ENCODE measurements at regions not wholly inside any gene's neighbourhood (a gene's known extent, or its start where the extent isn't known, plus 50 kb on each side); places are given as distances from the start of the nearest gene placed in this dataset.

DNA sequence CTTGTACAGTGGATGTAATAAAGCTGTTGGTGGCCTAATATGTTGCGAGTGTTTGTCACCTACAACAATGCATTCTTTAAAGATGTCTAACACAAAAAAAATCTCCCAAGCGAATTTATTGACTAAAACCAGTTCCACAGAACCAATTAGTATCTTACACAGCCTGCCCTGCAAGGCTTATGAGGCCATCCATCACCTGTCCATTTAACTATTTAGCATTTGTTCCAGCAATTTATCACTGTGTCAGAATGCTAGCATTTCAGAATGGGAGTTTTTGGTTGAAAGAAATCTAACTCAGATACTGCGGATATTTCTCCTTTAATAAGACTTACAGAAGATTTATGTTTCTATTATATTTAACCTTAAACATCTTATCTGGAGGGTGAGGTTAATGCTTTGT, 831.1 kb upstream of the PRMT6 start:
- TF ChIP-seq, protein P1, sequence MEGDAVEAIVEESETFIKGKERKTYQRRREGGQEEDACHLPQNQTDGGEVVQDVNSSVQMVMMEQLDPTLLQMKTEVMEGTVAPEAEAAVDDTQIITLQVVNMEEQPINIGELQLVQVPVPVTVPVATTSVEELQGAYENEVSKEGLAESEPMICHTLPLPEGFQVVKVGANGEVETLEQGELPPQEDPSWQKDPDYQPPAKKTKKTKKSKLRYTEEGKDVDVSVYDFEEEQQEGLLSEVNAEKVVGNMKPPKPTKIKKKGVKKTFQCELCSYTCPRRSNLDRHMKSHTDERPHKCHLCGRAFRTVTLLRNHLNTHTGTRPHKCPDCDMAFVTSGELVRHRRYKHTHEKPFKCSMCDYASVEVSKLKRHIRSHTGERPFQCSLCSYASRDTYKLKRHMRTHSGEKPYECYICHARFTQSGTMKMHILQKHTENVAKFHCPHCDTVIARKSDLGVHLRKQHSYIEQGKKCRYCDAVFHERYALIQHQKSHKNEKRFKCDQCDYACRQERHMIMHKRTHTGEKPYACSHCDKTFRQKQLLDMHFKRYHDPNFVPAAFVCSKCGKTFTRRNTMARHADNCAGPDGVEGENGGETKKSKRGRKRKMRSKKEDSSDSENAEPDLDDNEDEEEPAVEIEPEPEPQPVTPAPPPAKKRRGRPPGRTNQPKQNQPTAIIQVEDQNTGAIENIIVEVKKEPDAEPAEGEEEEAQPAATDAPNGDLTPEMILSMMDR (IDR thresholded peaks at IDR 0.05; ENCODE audit: low read depth, low read length, missing control alignments): no peak
- no peak for DNase-seq (ENCODE audit: extremely low read depth, low read depth)
- no peak overlapping the region for H3K4me3 ChIP-seq (replicated peaks; ENCODE audit: low read depth, low read length)

DNA sequence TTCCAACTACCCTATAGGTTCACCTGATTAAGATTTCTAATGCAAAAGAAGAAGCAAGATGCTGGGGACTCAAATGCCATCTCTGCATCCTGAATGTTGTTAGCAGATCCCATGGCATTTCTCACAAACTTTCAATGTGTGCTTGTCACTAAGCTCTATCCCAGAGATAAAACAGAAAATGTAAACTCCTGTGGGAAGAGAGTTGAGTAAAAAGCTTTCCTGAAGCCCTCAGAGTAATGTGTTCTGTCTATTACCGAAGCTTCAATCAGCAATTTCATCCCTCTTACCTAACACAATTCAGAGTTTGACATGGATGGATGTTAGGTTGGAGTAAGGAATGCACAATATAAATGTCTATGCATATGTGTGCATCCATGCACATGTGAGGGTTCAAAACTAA, 829.9 kb upstream of the PRMT6 start:
- DNase-seq (ENCODE audit: extremely low read depth, low read depth): no peak
- H3K4me3 ChIP-seq (replicated peaks; ENCODE audit: low read depth, low read length): no peak overlapping the region
- TF ChIP-seq, protein P1 (IDR thresholded peaks at IDR 0.05; ENCODE audit: low read depth, low read length, missing control alignments): no peak

DNA sequence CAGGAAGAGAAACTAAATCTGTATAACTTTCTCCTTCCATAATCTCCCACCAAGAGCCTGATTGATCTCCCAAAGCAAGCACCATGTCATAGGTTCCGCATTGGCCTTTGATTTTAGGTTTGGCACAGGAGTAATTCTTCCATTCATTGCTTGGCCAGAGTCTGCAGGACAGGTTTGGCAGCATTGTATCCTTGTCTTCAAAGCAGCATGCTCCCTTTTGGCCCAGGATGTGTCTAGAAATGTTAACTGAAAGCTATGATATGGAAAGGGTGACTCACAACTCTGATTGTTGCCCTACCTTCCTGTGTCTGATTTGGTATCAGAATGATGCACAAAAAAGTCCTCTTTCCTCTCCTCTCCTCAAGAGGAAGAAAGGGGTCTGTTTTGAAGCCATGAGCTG, 824.3 kb upstream of the PRMT6 start:
- TF ChIP-seq, protein P1 (IDR thresholded peaks at IDR 0.05; ENCODE audit: low read depth, low read length, missing control alignments): no peak
- no peak for DNase-seq (ENCODE audit: extremely low read depth, low read depth)
- H3K4me3 ChIP-seq (replicated peaks; ENCODE audit: low read depth, low read length): no peak overlapping the region

DNA sequence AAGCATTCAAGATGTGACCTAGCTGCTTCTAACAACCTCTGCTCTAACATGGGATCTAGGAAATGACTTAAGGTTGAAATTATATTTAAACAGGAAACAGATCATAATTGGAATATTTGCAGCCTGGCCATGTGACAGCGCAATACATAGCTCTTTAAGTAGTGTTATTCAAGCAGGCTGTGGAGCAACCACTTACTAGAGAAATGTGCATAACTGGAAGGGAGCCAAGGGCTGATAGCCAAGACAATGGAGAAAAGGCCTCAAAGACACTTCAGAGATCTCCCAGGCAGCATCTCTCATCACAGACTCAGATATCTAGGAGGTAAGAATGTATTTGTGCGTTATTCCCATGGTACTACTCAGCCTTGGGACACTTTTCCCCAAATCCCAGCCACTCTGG, 823.0 kb upstream of the PRMT6 start:
- TF ChIP-seq, protein P1 (IDR thresholded peaks at IDR 0.05; ENCODE audit: low read depth, low read length, missing control alignments): no peak
- no peak for DNase-seq (ENCODE audit: extremely low read depth, low read depth)
- no peak overlapping the region for H3K4me3 ChIP-seq (replicated peaks; ENCODE audit: low read depth, low read length)

DNA sequence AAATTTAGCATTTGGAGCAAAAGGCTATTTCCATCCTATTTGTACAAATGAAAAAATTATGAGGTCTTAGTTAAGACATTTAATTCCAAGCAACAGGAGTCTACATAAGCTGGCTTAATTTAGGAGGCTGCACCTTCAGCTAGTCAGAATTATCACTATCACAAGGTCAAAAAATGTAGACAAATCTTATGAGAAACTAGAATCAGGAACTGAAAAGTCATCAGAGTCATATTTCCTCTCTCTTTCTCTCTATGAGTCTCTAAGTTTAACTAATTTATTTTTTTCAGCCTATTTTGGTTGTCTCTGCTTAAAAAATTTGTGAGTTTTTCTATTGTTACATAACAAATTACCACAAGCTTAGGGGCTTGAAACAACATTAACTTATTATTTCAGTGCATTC, 807.1 kb upstream of the PRMT6 start:
- TF ChIP-seq, protein P1 (IDR thresholded peaks at IDR 0.05; ENCODE audit: low read depth, low read length, missing control alignments): no peak
- no peak overlapping the region for H3K4me3 ChIP-seq (replicated peaks; ENCODE audit: low read depth, low read length)
- DNase-seq (ENCODE audit: extremely low read depth, low read depth): no peak

DNA sequence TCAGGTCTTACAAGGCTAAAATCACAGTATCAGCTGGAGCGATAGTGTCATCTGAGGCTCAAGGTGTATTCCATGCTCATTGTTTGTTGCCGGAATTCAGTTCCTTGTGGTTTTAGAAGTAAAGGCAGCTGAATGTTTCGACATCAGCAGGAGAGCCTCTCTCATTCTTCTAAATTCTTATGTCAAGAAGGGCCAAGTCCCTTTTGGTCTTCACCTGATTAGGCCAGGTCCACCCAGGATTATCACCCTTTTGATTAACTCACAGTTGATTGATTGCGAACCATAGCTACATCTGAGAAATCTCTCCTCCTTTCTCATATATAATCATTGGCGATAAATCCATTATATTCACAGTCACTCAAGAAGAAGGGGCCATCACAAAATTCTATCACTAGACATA, 806.7 kb upstream of the PRMT6 start:
- TF ChIP-seq, protein P1 (IDR thresholded peaks at IDR 0.05; ENCODE audit: low read depth, low read length, missing control alignments): no peak
- no peak for DNase-seq (ENCODE audit: extremely low read depth, low read depth)
- H3K4me3 ChIP-seq (replicated peaks; ENCODE audit: low read depth, low read length): no peak overlapping the region

DNA sequence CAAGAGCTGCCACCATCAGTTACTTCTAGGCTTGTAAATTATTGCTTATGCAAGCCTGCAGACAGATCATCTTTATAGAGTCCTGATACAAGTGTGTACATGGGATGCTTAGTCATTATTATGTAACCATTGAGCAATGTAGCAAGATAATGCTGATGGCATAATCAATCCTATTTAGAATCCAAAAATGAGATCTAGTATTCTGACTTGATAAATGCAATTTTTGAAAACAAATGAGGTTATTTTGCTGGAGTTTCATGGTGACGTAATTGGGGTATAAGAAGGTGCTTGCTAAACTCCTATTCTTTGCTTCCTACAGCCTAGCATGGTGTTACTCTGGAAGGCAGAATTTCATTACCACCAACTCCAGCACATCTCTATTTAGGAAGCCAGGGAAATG, 801.7 kb upstream of the PRMT6 start:
- no peak for DNase-seq (ENCODE audit: extremely low read depth, low read depth)
- TF ChIP-seq, protein P1 (IDR thresholded peaks at IDR 0.05; ENCODE audit: low read depth, low read length, missing control alignments): no peak
- H3K4me3 ChIP-seq (replicated peaks; ENCODE audit: low read depth, low read length): no peak overlapping the region
